Heart left ventricle (tissue), 16 donors: ENCODE measurements at regions not wholly inside any gene's neighbourhood (a gene's known extent, or its start where the extent isn't known, plus 50 kb on each side); places are given as distances from the start of the nearest gene placed in this dataset.

Experiments used
- ATAC-seq, 4 donors: fragments of 200-7000 bp; cut with Tn5 transposase; one replicate each; pipeline ENCODE4 v1.9.1; 2020 to 2022; ENCODE audit warnings: moderate library complexity in 4 of 4, mild to moderate bottlenecking in 3 of 4, moderate number of reproducible peaks in 1 of 4
- DNase-seq, 5 donors: peaks; one replicate each; pipeline ENCODE4 v3.0.0-alpha.2; 2020
- H3K27ac ChIP-seq, 12 donors: fragments of 200-600 bp; sonication (generic) in 4 of 12; one replicate each; pipeline versions ENCODE4 v1.5.0 to v1.8.0; 2016 to 2022; ENCODE audit warnings: mild to moderate bottlenecking in 2 of 12
- H3K27me3 ChIP-seq, 9 donors: fragments of 200-600 bp; sonication (generic) in 2 of 9; one replicate each; pipeline versions ENCODE4 v1.5.1 to v1.8.0; 2016 to 2022; ENCODE audit warnings: mild to moderate bottlenecking in 3 of 9
- H3K36me3 ChIP-seq, 9 donors: fragments of 200-600 bp; sonication (generic) in 2 of 9; one replicate each; pipeline versions ENCODE4 v1.5.0 to v1.8.0; 2018 to 2022; ENCODE audit warnings: mild to moderate bottlenecking in 2 of 9
- H3K4me1 ChIP-seq, 12 donors: fragments of 200-600 bp; sonication (generic) in 4 of 12; one replicate each; pipeline versions ENCODE4 v1.5.0 to v1.8.0; 2016 to 2022; ENCODE audit warnings: mild to moderate bottlenecking in 3 of 12
- H3K4me3 ChIP-seq, 12 donors: fragments of 200-600 bp; sonication (generic) in 4 of 12; one replicate each; pipeline versions ENCODE4 v1.5.0 to v1.8.0; 2017 to 2022; ENCODE audit warnings: mild to moderate bottlenecking in 9 of 12, moderate library complexity in 4 of 12
- H3K9me3 ChIP-seq, 12 donors: fragments of 200-600 bp; sonication (generic) in 4 of 12; one replicate each; pipeline versions ENCODE4 v1.5.0 to v1.8.0; 2016 to 2022; ENCODE audit warnings: mild to moderate bottlenecking in 1 of 12
- POLR2A ChIP-seq, 2 donors: fragments of 450-650 bp; IDR thresholded peaks; one replicate each; pipeline ENCODE4 v1.6.1; 2017; ENCODE audit warnings: antibody characterized with exemption in 2 of 2, mild to moderate bottlenecking in 2 of 2, moderate library complexity in 2 of 2
- WGBS, 4 donors: extraction: QIAGEN DNeasy Blood & Tissue Kit in 2 of 4; methylation state at CpG; one replicate each; pipeline versions ENCODE4 v1.1.5 to v1.1.7; 2013 to 2018; 5-methylcytosine and 5-hydroxymethylcytosine counted together
- intact Hi-C, 10 donors: fragments of 100-400 bp; cut with DNase I; formaldehyde crosslinking; loops; one replicate each; pipeline versions ENCODE4 v1.11.1 to v1.14.2; 2022
- TF ChIP-seq, protein P1 (sequence below), 12 donors: fragments of 200-600 bp; sonication (generic) in 4 of 12; IDR thresholded peaks; one replicate each; pipeline versions ENCODE4 v1.5.0 to v1.8.0; 2018 to 2022; ENCODE audit warnings: antibody characterized with exemption in 12 of 12, mild to moderate bottlenecking in 5 of 12
- donor health status: ischemic (EF 13 %, LVEDD 7.1; RV severe dilation, severe dysfunction).
- donor health status: healthy with polysubstance abuse.
- donor health status: DM: no; HTN: yes; CAD: no.
- donor health status: DM: no; HTN: no; CAD: no.
- donor health status: ischemic (EF 25% LVEDD 6.9; RV normal size, moderate dysfunction).
- donor health status: ischemic (EF 25% LVEDD 5.7; RV mildly dilated, moderate dysfunction).
- donor health status: healthy.
- donor health status: DM: yes; HTN: yes; CAD: no.
- donor health status: ischemic (EF 35%, LVEDD 5.7; RV mildly dilated, moderate dysfunction).
- donor health status: nonischemic (EF 11% LVEDD 7.7; RV severe dilation, severe dysfunction).
- donor health status: DM: yes; HTN: yes; CAD: no.
- donor health status: PGD.
- donor health status: ischemic (EF 29% LVEDD 5.4; RV normal size, mild dysfunction).
- donor health status: nonischemic (EF 23%, LVEDD 6.1; RV moderate dilation, normal function).

GRCh38 chr5:27938989-27939388, 900.6 kb upstream of the CDH9 start:
- H3K4me1 ChIP-seq = no peaks in the 10 kb centered on the region
- H3K36me3 ChIP-seq = no peaks in the 10 kb centered on the region
- no peaks in the 10 kb centered on the region for H3K27me3 ChIP-seq
- H3K9me3 ChIP-seq = peaks cover 0 to 6% (median 0%) of the 10 kb centered on the region in 12 donors
- DNase-seq = no peak
- TF ChIP-seq, protein P1, sequence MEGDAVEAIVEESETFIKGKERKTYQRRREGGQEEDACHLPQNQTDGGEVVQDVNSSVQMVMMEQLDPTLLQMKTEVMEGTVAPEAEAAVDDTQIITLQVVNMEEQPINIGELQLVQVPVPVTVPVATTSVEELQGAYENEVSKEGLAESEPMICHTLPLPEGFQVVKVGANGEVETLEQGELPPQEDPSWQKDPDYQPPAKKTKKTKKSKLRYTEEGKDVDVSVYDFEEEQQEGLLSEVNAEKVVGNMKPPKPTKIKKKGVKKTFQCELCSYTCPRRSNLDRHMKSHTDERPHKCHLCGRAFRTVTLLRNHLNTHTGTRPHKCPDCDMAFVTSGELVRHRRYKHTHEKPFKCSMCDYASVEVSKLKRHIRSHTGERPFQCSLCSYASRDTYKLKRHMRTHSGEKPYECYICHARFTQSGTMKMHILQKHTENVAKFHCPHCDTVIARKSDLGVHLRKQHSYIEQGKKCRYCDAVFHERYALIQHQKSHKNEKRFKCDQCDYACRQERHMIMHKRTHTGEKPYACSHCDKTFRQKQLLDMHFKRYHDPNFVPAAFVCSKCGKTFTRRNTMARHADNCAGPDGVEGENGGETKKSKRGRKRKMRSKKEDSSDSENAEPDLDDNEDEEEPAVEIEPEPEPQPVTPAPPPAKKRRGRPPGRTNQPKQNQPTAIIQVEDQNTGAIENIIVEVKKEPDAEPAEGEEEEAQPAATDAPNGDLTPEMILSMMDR (IDR thresholded peaks at IDR 0.05) = no peak
- H3K4me3 ChIP-seq = no peak overlapping the region
- no peak for ATAC-seq
- H3K27ac ChIP-seq = no peak overlapping the region
- 85 to 89% (median 88%) methylated on average over 2 of the region's 2 CpGs for WGBS, 4 donors
- intact Hi-C loops = no loop called here

DNA sequence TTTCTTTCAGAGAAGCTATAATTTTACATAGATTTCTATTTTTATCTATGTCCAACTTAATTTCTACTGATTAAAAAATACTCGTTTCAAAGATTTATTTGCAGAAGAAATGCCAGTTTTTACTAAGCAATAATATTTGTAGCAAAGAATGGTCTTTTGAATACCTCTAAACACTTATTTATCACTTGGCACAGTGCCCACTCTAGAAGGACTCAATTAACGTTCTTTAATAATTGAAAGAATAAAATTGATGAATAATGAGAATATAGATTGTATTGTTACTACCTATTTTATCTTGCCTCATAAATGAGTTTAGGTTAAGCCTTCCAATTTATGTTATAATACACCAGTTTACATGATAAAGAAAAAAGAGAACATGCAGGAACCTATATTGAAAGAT, 889.7 kb upstream of the CDH9 start:
- ATAC-seq = no peak
- TF ChIP-seq POLR2A (IDR thresholded peaks at IDR 0.05) = no peak
- TF ChIP-seq, protein P1 (IDR thresholded peaks at IDR 0.05) = no peak
- Histone ChIP-seq H3K36me3 (no peaks in the 10 kb centered on the region), H3K4me1 (no peaks in the 10 kb centered on the region), H3K9me3 (peaks cover 0 to 11% (median 0%) of the 10 kb centered on the region in 12 donors), H3K27me3 (no peaks in the 10 kb centered on the region), H3K4me3 (no peak overlapping the region), H3K27ac (no peak overlapping the region)
- 55 to 64% (median 59%) methylated on average over 2 of the region's 2 CpGs for WGBS, 4 donors
- intact Hi-C loops = no loop called here
- DNase-seq = no peak

GRCh38 chr5:27911216-27911615, 872.8 kb upstream of the CDH9 start:
- no peak for TF ChIP-seq POLR2A (IDR thresholded peaks at IDR 0.05)
- TF ChIP-seq, protein P1 (IDR thresholded peaks at IDR 0.05) = no peak

DNA sequence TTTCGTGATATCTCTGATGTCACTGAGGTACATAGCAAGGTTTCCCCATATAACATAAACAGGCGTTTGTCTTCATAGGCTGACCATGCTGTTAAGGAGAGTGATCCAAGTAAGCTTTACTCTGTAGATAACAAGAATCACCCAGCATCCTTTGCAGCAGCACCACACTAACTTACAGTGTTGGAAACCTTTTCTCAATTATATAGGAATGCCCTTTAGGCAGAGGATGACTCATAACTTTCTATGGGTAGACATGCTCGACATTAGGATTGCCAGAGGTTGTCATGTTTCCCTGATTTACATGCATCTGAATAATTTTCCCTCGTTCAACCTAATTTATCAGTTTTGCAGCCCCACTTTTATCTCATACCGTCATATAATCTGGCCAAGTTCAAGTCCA, 870.0 kb upstream of the CDH9 start:
- no peaks in the 10 kb centered on the region for H3K36me3 ChIP-seq
- no peak overlapping the region for H3K27ac ChIP-seq
- no peak overlapping the region for H3K4me3 ChIP-seq
- ATAC-seq = no peak
- WGBS, 4 donors = 63 to 73% (median 71%) methylated on average over 5 of the region's 5 CpGs
- no peaks in the 10 kb centered on the region for H3K27me3 ChIP-seq
- no peak for DNase-seq
- TF ChIP-seq POLR2A (IDR thresholded peaks at IDR 0.05) = no peak
- TF ChIP-seq, protein P1 (IDR thresholded peaks at IDR 0.05) = no peak
- no peaks in the 10 kb centered on the region for H3K4me1 ChIP-seq
- H3K9me3 ChIP-seq = peaks cover 0 to 1% (median 0%) of the 10 kb centered on the region in 12 donors
- intact Hi-C loops = no loop called here

More at GRCh38 chr5:27911216-27911615, 872.8 kb upstream of the CDH9 start:
- DNase-seq = no peak
- no peak overlapping the region for H3K27ac ChIP-seq
- 73 to 90% (median 87%) methylated on average over 2 of the region's 2 CpGs for WGBS, 4 donors
- ATAC-seq = no peak
- intact Hi-C loops = no loop called here
- no peaks in the 10 kb centered on the region for H3K4me1 ChIP-seq
- H3K27me3 ChIP-seq = no peaks in the 10 kb centered on the region
- no peaks in the 10 kb centered on the region for H3K36me3 ChIP-seq
- no peak overlapping the region for H3K4me3 ChIP-seq
- peaks cover 0 to 6% (median 0%) of the 10 kb centered on the region in 12 donors for H3K9me3 ChIP-seq
